Lung (tissue), 11 donors: ENCODE measurements at regions not wholly inside any gene's neighbourhood (a gene's known extent, or its start where the extent isn't known, plus 50 kb on each side); places are given as distances from the start of the nearest gene placed in this dataset.

Experiments used
- ATAC-seq: fragments of 200-7000 bp; cut with Tn5 transposase; one replicate; pipeline ENCODE4 v1.9.1; 2020; ENCODE audit warnings: moderate number of reproducible peaks; ENCODE audit not compliant: insufficient read depth, low FRiP score
- DNase-seq, 3 donors: peaks; one replicate each; pipeline ENCODE4 v3.0.0-alpha.2; 2013 to 2017
- H3K27ac ChIP-seq, 2 donors: one replicate each; pipeline ENCODE4 v1.5.1; 2013; ENCODE audit warnings: mild to moderate bottlenecking in 2 of 2, moderate library complexity in 2 of 2, control low read depth in 1 of 2, inconsistent platforms in 1 of 2, low read depth in 1 of 2, low read length in 1 of 2
- H3K27me3 ChIP-seq, 3 donors: one replicate each; pipeline ENCODE4 v1.5.1; 2013; ENCODE audit warnings: low read length in 2 of 3; ENCODE audit not compliant: control insufficient read depth in 3 of 3, insufficient read depth in 3 of 3
- H3K36me3 ChIP-seq, 4 donors: one replicate each; pipeline ENCODE4 v1.5.1; 2013; ENCODE audit warnings: low read length in 4 of 4, mild to moderate bottlenecking in 1 of 4, moderate library complexity in 1 of 4; ENCODE audit not compliant: control insufficient read depth in 4 of 4, insufficient read depth in 4 of 4
- H3K4me1 ChIP-seq, 5 donors: one replicate each; pipeline ENCODE4 v1.5.1; 2013; ENCODE audit warnings: low read length in 5 of 5, mild to moderate bottlenecking in 2 of 5, moderate library complexity in 1 of 5; ENCODE audit not compliant: control insufficient read depth in 5 of 5, insufficient read depth in 5 of 5
- H3K4me3 ChIP-seq: one replicate; pipeline ENCODE4 v1.5.1; 2013; ENCODE audit warnings: mild to moderate bottlenecking, control low read depth, moderate library complexity
- H3K9ac ChIP-seq, 2 donors: one replicate each; pipeline ENCODE4 v1.5.1; 2013; ENCODE audit warnings: low read length in 2 of 2, control low read depth in 1 of 2; ENCODE audit not compliant: insufficient read depth in 1 of 2
- H3K9me3 ChIP-seq, 4 donors: one replicate each; pipeline ENCODE4 v1.5.1; 2013; ENCODE audit warnings: low read length in 3 of 4, mild to moderate bottlenecking in 1 of 4, moderate library complexity in 1 of 4; ENCODE audit not compliant: control insufficient read depth in 4 of 4, insufficient read depth in 3 of 4
- CTCF ChIP-seq: IDR thresholded peaks from 2 replicates; pipeline ENCODE4 v1.5.1; 2012; ENCODE audit warnings: mild to moderate bottlenecking; ENCODE audit errors: control extremely low read depth, extremely low read depth
- WGBS, 2 donors: extraction: QIAGEN DNeasy Blood & Tissue Kit; methylation state at CpG; one replicate each; pipeline ENCODE4 v1.1.7; 2013; 5-methylcytosine and 5-hydroxymethylcytosine counted together
- donor health status: control.
- donor health status: control.
- donor health status: Bipolar disorder and iron deficiency.
- donor health status: healthy.
- donor health status: DM: yes; HTN: yes; CAD: no.

DNA sequence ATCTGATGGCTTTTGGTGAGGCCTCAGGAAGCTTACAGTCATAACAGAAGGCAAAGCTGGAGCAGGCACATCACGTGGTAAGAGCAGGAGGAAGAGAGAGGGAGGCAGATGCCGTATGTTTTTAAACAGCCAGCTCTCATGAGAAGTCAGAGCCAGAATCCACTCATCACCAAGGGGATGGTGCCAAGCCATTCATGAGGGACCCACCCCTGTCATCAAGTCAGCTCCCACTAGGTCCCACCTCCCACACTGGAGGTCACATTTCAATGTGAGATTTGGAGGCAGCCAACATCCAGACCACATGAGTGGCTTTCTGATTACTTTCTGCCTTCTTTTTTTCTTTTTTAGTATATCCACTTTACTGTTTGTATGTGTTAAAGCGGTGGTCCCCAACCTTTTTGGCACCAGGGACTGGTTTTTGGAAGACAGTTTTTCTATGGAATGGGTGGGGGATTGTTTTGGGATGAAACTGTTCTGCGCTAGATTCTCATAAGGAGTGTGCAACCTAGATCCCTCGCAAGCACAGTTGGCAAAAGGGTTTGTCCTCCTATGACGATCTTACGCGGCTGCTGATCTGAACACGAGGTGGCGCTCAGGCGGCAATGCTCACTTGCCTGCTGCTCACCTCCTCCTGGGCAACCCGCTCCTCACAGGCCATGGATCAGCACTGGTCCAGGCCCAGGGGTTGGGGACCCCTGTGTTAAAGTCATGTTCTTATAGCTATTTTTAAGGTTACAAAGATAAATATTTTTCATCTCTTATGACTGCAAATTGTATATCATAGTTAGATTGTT, 61.7 kb downstream of the SLIT2 start:
- no peak for TF ChIP-seq CTCF
- DNase-seq: no peak
- WGBS, 2 donors: 57 to 69% methylated on average over 12 of the region's 12 CpGs
- H3K36me3 ChIP-seq: peaks cover 0 to 4% (median 0%) of the 10 kb centered on the region in 4 donors
- H3K27me3 ChIP-seq: no peaks in the 10 kb centered on the region
- H3K9me3 ChIP-seq: peaks cover 0 to 3% (median 0%) of the 10 kb centered on the region in 4 donors
- H3K9ac ChIP-seq: no peak overlapping the region
- H3K4me3 ChIP-seq: no peak overlapping the region
- ATAC-seq: no peak
- peaks cover 0 to 35% (median 0%) of the 10 kb centered on the region in 5 donors for H3K4me1 ChIP-seq
- H3K27ac ChIP-seq: no peak overlapping the region

- no peaks in the 10 kb centered on the region for H3K27me3 ChIP-seq
- TF ChIP-seq CTCF: no peak
- DNase-seq (peak in 1 of 3 donors; percentile 45), ATAC-seq (no peak)
- peaks cover 0 to 4% (median 1%) of the 10 kb centered on the region in 4 donors for H3K36me3 ChIP-seq
- H3K9ac ChIP-seq: peak overlapping the region in 1 of 2 donors; percentile 75
- H3K9me3 ChIP-seq: peaks cover 0 to 3% (median 0%) of the 10 kb centered on the region in 4 donors
- no peak overlapping the region for H3K4me3 ChIP-seq
- H3K4me1 ChIP-seq: peaks cover 0 to 60% (median 17%) of the 10 kb centered on the region in 5 donors
- 74 to 76% methylated on average over 2 of the region's 2 CpGs for WGBS, 2 donors
- no peak overlapping the region for H3K27ac ChIP-seq
These were observed 65.8 kb downstream of the SLIT2 start for GRCh38 chr4:20317424-20317985.

DNA sequence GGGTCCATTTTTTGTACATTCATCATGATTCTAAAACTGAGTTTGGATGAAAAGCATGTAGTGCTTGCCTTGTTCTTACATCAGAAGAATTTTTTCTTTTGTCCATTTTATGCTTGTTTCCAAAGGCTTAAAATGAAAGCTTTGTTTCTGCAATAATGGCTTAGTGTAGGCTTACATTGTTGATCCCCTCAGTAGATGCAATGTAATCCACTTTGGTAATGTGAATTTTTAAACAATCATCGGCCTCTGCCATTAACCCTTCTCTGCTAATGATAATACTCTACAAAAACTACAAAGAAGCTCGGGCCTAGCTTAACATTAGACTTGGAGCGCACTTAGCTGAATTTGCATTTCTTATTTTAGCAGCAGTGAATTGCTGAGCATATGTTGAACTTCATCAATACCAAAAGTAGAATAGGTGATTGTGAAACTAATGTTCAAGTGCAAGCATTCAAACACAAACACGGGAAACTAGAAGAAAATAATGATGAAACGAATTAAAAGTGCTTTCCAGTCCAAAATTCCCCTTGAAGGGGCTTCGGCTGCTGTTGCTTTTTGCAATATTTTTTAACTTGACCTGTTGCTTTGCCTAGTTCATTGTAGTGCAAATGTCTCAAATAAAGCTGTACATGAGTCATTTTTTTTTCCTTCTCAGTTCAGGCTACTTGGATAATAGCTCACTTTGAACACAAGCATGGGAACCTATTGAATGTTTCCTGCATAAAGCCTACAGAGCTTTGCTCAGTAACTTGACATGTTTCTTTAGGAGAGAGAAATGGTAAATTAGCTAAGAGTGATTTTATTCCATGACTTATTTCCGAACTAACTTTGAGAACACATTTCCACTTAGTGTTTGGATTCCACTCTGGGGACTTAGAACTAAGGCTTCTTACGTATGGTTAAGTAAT, 66.5 kb downstream of the SLIT2 start:
- H3K4me1 ChIP-seq: peaks cover 0 to 60% (median 17%) of the 10 kb centered on the region in 5 donors
- peaks cover 0 to 3% (median 1%) of the 10 kb centered on the region in 4 donors for H3K36me3 ChIP-seq
- no peak overlapping the region for H3K4me3 ChIP-seq
- H3K9ac ChIP-seq: peak overlapping the region in 1 of 2 donors; percentile 46
- H3K9me3 ChIP-seq: peaks cover 0 to under 1% (median 0%) of the 10 kb centered on the region in 4 donors
- DNase-seq: peak in 2 of 3 donors; percentile 73 to 78
- ATAC-seq: no peak
- 63 to 74% methylated on average over 8 of the region's 8 CpGs for WGBS, 2 donors
- no peak overlapping the region for H3K27ac ChIP-seq
- no peak for TF ChIP-seq CTCF
- no peaks in the 10 kb centered on the region for H3K27me3 ChIP-seq
